Esophagus muscularis mucosa (tissue), 4 donors: ENCODE measurements at regions not wholly inside any gene's neighbourhood (a gene's known extent, or its start where the extent isn't known, plus 50 kb on each side); places are given as distances from the start of the nearest gene placed in this dataset.

Source experiments
- DNase-seq: peaks from one replicate; pipeline ENCODE4 v3.0.0-alpha.2; 2017; ENCODE audit errors: extremely low spot score
- H3K27ac ChIP-seq, 4 donors: fragments of 200-600 bp; sonication (generic); replicated peaks in 1 of 4; 1 replicate in 3 of 4; 2 replicates in 1 of 4; pipeline ENCODE4 v1.5.1; 2016 to 2019; ENCODE audit warnings: mild to moderate bottlenecking in 1 of 4
- H3K27me3 ChIP-seq, 4 donors: fragments of 200-600 bp; sonication (generic); one replicate each; pipeline versions ENCODE4 v1.5.1 to v1.6.0; 2016 to 2019
- H3K36me3 ChIP-seq, 4 donors: fragments of 200-600 bp; sonication (generic); one replicate each; pipeline ENCODE4 v1.5.1; 2016 to 2019
- H3K4me1 ChIP-seq, 4 donors: fragments of 200-600 bp; sonication (generic); one replicate each; pipeline ENCODE4 v1.5.1; 2016 to 2019
- H3K4me3 ChIP-seq, 4 donors: fragments of 200-600 bp; sonication (generic); 1 replicate in 2 of 4; 2 replicates in 2 of 4; pipeline ENCODE4 v1.5.1; 2016 to 2019; ENCODE audit warnings: mild to moderate bottlenecking in 4 of 4, moderate library complexity in 1 of 4
- H3K9me3 ChIP-seq, 4 donors: fragments of 200-600 bp; sonication (generic); 1 replicate in 3 of 4; 2 replicates in 1 of 4; pipeline ENCODE4 v1.5.1; 2016 to 2019
- EP300 ChIP-seq: sonication (generic); formaldehyde crosslinking; IDR thresholded peaks from one replicate; pipeline ENCODE4 v1.6.1; 2017; ENCODE audit warnings: antibody characterized with exemption
- POLR2A ChIP-seq: fragments of 450-650 bp; IDR thresholded peaks from one replicate; pipeline ENCODE4 v1.6.1; 2017; ENCODE audit warnings: antibody characterized with exemption, moderate library complexity, mild to moderate bottlenecking, low read depth
- POLR2AphosphoS5 ChIP-seq, 2 donors: sonication (generic); formaldehyde crosslinking; IDR thresholded peaks; one replicate each; pipeline ENCODE4 v1.6.1; 2017; ENCODE audit warnings: antibody characterized with exemption in 2 of 2
- WGBS: methylation state at CpG from one replicate; pipeline ENCODE4 v1.1.5; 2018; 5-methylcytosine and 5-hydroxymethylcytosine counted together
- intact Hi-C: fragments of 100-400 bp; cut with DNase I; formaldehyde crosslinking; loops from one replicate; pipeline ENCODE4 v1.15.1; 2023
- TF ChIP-seq, protein P1 (sequence below), 3 experiments: fragments of 200-600 bp in 2 of 3; fragments of 450-650 bp in 1 of 3; sonication (generic) in 2 of 3; IDR thresholded peaks; one replicate each; pipeline ENCODE4 v1.5.1; 2017 to 2019; ENCODE audit warnings: antibody characterized with exemption in 3 of 3, mild to moderate bottlenecking in 2 of 3, moderate library complexity in 1 of 3

DNA sequence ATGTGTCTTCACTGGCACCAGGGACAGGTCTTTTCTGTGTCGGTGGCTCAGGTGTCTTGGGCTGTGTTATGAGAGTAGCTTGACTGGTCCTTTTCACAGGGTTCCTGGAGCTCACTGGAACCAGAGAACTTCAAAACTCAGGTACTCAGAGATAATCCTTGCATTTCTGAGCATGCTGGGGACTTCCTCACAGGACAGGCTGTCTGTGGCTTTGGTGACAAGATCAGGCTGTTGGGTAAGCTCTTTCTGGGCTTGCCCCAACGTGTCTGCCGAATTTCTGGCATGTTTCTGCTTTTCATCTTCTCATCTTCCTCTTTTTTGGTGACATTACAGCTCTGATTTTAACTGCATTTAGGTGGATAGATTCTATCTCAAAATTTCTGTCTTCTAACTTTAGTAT lies 270.0 kb downstream of the CDH26 start:
- TF ChIP-seq, protein P1, sequence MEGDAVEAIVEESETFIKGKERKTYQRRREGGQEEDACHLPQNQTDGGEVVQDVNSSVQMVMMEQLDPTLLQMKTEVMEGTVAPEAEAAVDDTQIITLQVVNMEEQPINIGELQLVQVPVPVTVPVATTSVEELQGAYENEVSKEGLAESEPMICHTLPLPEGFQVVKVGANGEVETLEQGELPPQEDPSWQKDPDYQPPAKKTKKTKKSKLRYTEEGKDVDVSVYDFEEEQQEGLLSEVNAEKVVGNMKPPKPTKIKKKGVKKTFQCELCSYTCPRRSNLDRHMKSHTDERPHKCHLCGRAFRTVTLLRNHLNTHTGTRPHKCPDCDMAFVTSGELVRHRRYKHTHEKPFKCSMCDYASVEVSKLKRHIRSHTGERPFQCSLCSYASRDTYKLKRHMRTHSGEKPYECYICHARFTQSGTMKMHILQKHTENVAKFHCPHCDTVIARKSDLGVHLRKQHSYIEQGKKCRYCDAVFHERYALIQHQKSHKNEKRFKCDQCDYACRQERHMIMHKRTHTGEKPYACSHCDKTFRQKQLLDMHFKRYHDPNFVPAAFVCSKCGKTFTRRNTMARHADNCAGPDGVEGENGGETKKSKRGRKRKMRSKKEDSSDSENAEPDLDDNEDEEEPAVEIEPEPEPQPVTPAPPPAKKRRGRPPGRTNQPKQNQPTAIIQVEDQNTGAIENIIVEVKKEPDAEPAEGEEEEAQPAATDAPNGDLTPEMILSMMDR (IDR thresholded peaks at IDR 0.05) = no peak
- no peak for TF ChIP-seq POLR2AphosphoS5 (IDR thresholded peaks at IDR 0.05)
- TF ChIP-seq EP300 = no peak
- TF ChIP-seq POLR2A = no peak
- H3K27me3 ChIP-seq = no peaks in the 10 kb centered on the region
- no peak overlapping the region for H3K27ac ChIP-seq
- H3K4me3 ChIP-seq = no peak overlapping the region
- intact Hi-C loops = no loop called here
- H3K9me3 ChIP-seq = peaks cover 0 to 3% (median 0%) of the 10 kb centered on the region in 4 donors
- H3K36me3 ChIP-seq = no peaks in the 10 kb centered on the region
- no peaks in the 10 kb centered on the region for H3K4me1 ChIP-seq
- no peak for DNase-seq
- 40% methylated on average over 3 of the region's 3 CpGs for WGBS

DNA sequence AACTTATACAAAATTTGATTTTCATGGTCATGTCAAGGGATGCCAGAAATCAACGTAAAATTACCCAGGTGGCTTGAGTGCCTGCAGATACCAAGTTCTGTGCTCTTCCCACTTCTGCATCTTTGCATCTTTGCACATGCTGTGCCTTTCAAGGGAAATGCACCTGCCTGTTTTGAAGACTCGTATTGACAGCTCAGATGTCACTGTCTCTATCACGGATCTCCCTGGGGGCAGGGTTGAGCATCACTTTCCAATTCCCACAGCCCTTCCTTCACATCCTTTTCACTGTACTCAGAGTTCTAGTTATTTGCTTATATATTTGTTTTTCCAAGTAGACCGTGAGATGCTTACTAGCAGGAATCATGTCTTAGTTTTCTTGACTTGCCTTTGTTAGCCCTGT lies 274.2 kb downstream of the CDH26 start:
- 86% methylated on average over 4 of the region's 4 CpGs for WGBS

DNA sequence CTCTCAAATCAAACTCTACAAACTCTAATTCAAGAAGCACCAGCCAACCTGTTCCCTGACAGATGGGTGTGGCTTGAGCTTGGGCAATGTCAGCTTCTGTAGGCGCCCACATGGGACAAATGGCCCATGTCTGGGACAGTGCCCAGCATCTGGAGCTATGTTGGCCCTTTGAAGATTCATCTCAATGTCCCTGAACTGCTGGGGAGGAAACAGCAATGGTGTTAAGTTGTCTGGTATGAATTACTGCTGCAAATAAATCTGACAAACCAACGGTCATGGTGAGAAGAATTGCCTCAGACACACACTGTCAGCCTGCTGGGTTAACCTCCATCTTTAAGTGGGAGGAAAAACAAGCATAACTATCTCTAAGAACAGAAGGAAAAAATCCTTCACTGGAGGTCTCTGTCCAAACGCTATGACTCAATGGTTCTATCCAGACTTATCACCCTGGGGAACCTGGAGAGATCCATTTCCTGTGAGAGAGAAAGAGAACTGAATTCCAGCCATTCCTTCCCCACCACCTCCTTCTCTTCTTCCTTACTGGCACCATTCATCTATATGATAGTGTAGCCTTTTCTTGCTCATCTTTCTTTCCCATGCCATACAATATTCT lies 274.9 kb downstream of the CDH26 start:
- no peaks in the 10 kb centered on the region for H3K4me1 ChIP-seq
- DNase-seq = no peak
- WGBS = 67% methylated on average over 3 of the region's 3 CpGs
- TF ChIP-seq POLR2AphosphoS5 (IDR thresholded peaks at IDR 0.05) (no peak), POLR2A (no peak), EP300 (no peak)
- TF ChIP-seq, protein P1 (IDR thresholded peaks at IDR 0.05) = no peak
- intact Hi-C loops = no loop called here
- no peak overlapping the region for H3K4me3 ChIP-seq
- peaks cover 0 to 11% (median 0%) of the 10 kb centered on the region in 4 donors for H3K27me3 ChIP-seq
- H3K9me3 ChIP-seq = peaks cover 0 to 3% (median 0%) of the 10 kb centered on the region in 4 donors
- no peak overlapping the region for H3K27ac ChIP-seq
- no peaks in the 10 kb centered on the region for H3K36me3 ChIP-seq

More for the DNA sequence above, 274.2 kb downstream of the CDH26 start:
- peaks cover 0 to 3% (median 0%) of the 10 kb centered on the region in 4 donors for H3K9me3 ChIP-seq
- no peak for DNase-seq
- no peak for TF ChIP-seq POLR2AphosphoS5 (IDR thresholded peaks at IDR 0.05)
- TF ChIP-seq, protein P1 (IDR thresholded peaks at IDR 0.05) = no peak
- no peak for TF ChIP-seq POLR2A
- no peak for TF ChIP-seq EP300
- intact Hi-C loops = no loop called here
- H3K4me1 ChIP-seq = no peaks in the 10 kb centered on the region
- H3K27ac ChIP-seq = no peak overlapping the region
- H3K36me3 ChIP-seq = no peaks in the 10 kb centered on the region
- H3K4me3 ChIP-seq = no peak overlapping the region
- peaks cover 0 to 8% (median 0%) of the 10 kb centered on the region in 4 donors for H3K27me3 ChIP-seq

DNA sequence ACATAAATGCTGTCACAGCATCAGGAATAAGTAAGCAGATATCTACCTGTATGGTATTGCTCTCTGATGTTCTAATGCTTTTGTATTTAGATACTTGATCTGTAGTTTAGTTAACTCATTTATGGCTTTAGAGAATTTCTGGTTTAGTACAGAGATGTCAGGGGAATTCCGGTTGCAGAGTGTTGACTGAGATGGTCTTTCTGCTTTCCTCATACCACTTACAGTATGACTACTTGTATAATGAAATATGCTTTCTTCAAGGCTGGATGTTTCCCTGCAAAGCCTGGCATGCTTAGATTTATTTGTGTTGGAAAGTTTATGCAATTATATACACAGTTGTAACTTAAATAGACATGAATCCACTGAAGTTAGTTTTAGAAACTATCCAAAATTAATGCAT lies 278.4 kb downstream of the CDH26 start:
- 39% methylated on average over 1 of the region's 1 CpG for WGBS
- no peak overlapping the region for H3K27ac ChIP-seq
- H3K9me3 ChIP-seq = no peaks in the 10 kb centered on the region
- no peak for TF ChIP-seq POLR2AphosphoS5 (IDR thresholded peaks at IDR 0.05)
- no peak for TF ChIP-seq EP300
- TF ChIP-seq, protein P1 (IDR thresholded peaks at IDR 0.05) = no peak
- TF ChIP-seq POLR2A = no peak
- intact Hi-C loops = no loop called here
- no peaks in the 10 kb centered on the region for H3K36me3 ChIP-seq
- H3K4me3 ChIP-seq = no peak overlapping the region
- peaks cover 0 to 31% (median 0%) of the 10 kb centered on the region in 4 donors for H3K27me3 ChIP-seq
- no peak for DNase-seq
- no peaks in the 10 kb centered on the region for H3K4me1 ChIP-seq

DNA sequence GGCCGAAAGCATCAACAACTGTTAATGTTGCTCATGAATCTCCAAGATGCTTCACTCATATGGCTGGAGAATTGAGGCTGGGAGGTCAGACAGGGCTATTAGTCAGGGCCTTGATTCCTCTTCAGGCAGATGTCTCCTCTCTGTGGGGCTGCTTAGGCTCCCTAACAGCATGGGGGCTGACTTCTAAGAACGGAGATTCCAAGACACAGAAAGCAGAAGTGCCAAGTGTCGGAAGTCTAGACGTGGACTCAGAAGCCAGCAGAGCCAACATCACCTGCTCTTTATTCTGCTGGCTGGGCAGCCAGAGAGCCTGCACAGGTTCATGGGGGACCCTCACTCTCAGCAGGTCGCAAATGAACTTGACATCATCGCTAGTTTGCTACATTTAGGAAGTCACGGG lies 279.8 kb downstream of the CDH26 start:
- Histone ChIP-seq H3K9me3 (no peaks in the 10 kb centered on the region), H3K4me1 (no peaks in the 10 kb centered on the region), H3K27me3 (peaks cover 0 to 33% (median 0%) of the 10 kb centered on the region in 4 donors), H3K36me3 (no peaks in the 10 kb centered on the region), H3K27ac (no peak overlapping the region), H3K4me3 (no peak overlapping the region)
- 76% methylated on average over 6 of the region's 7 CpGs for WGBS
- DNase-seq = no peak
- intact Hi-C loops = no loop called here
- TF ChIP-seq, protein P1 (IDR thresholded peaks at IDR 0.05) = no peak
- TF ChIP-seq POLR2AphosphoS5 (IDR thresholded peaks at IDR 0.05) = no peak
- TF ChIP-seq EP300 = no peak
- TF ChIP-seq POLR2A = no peak
